ENCODE measurements at regions not wholly inside any gene's neighbourhood (a gene's known extent, or its start where the extent isn't known, plus 50 kb on each side); places are given as distances from the start of the nearest gene placed in this dataset.

DNA sequence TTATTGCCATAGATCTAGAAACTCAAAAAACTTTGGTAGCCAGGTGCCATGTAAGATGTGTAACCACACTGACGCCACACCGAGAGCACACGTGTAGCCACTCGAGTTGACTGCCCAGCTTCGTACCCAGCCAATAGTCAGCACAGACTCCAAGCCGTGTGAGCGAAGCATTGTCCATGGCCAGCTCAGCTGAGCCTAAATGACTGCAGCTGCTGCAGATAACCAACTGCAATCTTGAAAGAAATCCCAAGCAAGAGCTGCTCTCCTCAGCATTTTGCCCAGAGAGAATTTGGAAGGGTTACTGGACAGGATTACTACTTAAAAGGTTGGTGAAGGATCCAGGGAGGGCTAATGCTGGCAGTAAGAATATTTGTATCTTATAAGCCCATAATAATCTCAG is 193.0 kb upstream of the THRB start:
- TF ChIP-seq CTCF (IDR thresholded peaks at IDR 0.05): no peak
- no peak for TF ChIP-seq POLR2A (IDR thresholded peaks at IDR 0.05)

Measured in testis (tissue), 2 donors.